CD14-positive monocyte (primary cell): ENCODE measurements at regions not wholly inside any gene's neighbourhood (a gene's known extent, or its start where the extent isn't known, plus 50 kb on each side); places are given as distances from the start of the nearest gene placed in this dataset.
A peak's percentile ranks its signal among the peaks of the same experiment; 100 is the strongest.

Experiments
- DNase-seq, 3 donors: peaks; one replicate each; pipeline ENCODE4 v3.0.0-alpha.2; 2011 to 2022
- H2AFZ ChIP-seq: 2 replicates; pipeline ENCODE4 v1.6.0; 2012; ENCODE audit warnings: mild to moderate bottlenecking, low read depth, low read length, inconsistent platforms; ENCODE audit not compliant: insufficient read depth, poor library complexity, severe bottlenecking
- H3K27ac ChIP-seq, 2 donors: 1 replicate in 1 of 2; 2 replicates in 1 of 2; pipeline ENCODE4 v1.5.1; 2012 to 2013; ENCODE audit warnings: low read length in 2 of 2, control low read depth in 1 of 2, inconsistent platforms in 1 of 2, low read depth in 1 of 2, mild to moderate bottlenecking in 1 of 2
- H3K27me3 ChIP-seq, 2 donors: one replicate each; pipeline versions ENCODE4 v1.6.0 to v1.6.1; 2011 to 2013; ENCODE audit warnings: low read length in 2 of 2; ENCODE audit not compliant: control insufficient read depth in 2 of 2, insufficient read depth in 2 of 2
- H3K36me3 ChIP-seq, 2 donors: replicated peaks in 1 of 2; 1 replicate in 1 of 2; 2 replicates in 1 of 2; pipeline versions ENCODE4 v1.5.1 to v1.6.1; 2012 to 2013; ENCODE audit warnings: low read length in 2 of 2, control low read depth in 1 of 2, inconsistent platforms in 1 of 2, mild to moderate bottlenecking in 1 of 2; ENCODE audit not compliant: insufficient read depth in 2 of 2, control insufficient read depth in 1 of 2
- H3K4me1 ChIP-seq, 2 donors: 1 replicate in 1 of 2; 2 replicates in 1 of 2; pipeline versions ENCODE4 v1.5.1 to v1.6.1; 2012 to 2013; ENCODE audit warnings: low read length in 2 of 2, control low read depth in 1 of 2, inconsistent platforms in 1 of 2, mild to moderate bottlenecking in 1 of 2, moderate library complexity in 1 of 2; ENCODE audit not compliant: insufficient read depth in 2 of 2, control insufficient read depth in 1 of 2
- H3K4me2 ChIP-seq: replicated peaks from 2 replicates; pipeline ENCODE3; 2012; ENCODE audit warnings: low read length, moderate library complexity, mild to moderate bottlenecking; ENCODE audit not compliant: poor library complexity, severe bottlenecking; ENCODE audit errors: extremely low read depth
- H3K4me3 ChIP-seq, 3 experiments: fragments of 200-600 bp in 1 of 3; sonication (generic) in 1 of 3; replicated peaks in 1 of 3; 1 replicate in 2 of 3; 2 replicates in 1 of 3; pipeline ENCODE4 v1.5.1; 2011 to 2013; ENCODE audit warnings: low read length in 3 of 3, mild to moderate bottlenecking in 3 of 3, control low read depth in 2 of 3, low read depth in 2 of 3, inconsistent platforms in 1 of 3, moderate library complexity in 1 of 3
- H3K79me2 ChIP-seq: 2 replicates; pipeline ENCODE4 v1.6.0; 2012; ENCODE audit warnings: mild to moderate bottlenecking, control low read depth, inconsistent platforms, low read length, moderate library complexity; ENCODE audit not compliant: insufficient read depth
- H3K9ac ChIP-seq: 2 replicates; pipeline ENCODE4 v1.6.0; 2017; ENCODE audit warnings: low read length, mild to moderate bottlenecking; ENCODE audit not compliant: insufficient read depth, poor library complexity, severe bottlenecking
- H3K9me3 ChIP-seq, 2 donors: replicated peaks in 1 of 2; 1 replicate in 1 of 2; 2 replicates in 1 of 2; pipeline versions ENCODE4 v1.5.1 to v1.6.1; 2012 to 2013; ENCODE audit warnings: low read length in 2 of 2, control low read depth in 1 of 2; ENCODE audit not compliant: control insufficient read depth in 1 of 2, insufficient read depth in 1 of 2
- H4K20me1 ChIP-seq: 2 replicates; pipeline ENCODE4 v1.6.0; 2012; ENCODE audit warnings: mild to moderate bottlenecking, low read length, control low read depth, moderate library complexity; ENCODE audit not compliant: insufficient read depth
- H3K27ac Mint-ChIP-seq, 7 donors: one replicate each; pipeline ENCODE4 v1.8.0; 2020; ENCODE audit warnings: mild to moderate bottlenecking in 7 of 7, mixed read lengths in 7 of 7, moderate library complexity in 6 of 7, inconsistent platforms in 2 of 7
- H3K27me3 Mint-ChIP-seq, 3 donors: one replicate each; pipeline ENCODE4 v1.8.0; 2021 to 2022; ENCODE audit warnings: low read depth in 3 of 3, mild to moderate bottlenecking in 3 of 3, mixed read lengths in 3 of 3, moderate library complexity in 3 of 3, inconsistent platforms in 1 of 3
- H3K36me3 Mint-ChIP-seq, 2 donors: one replicate each; pipeline ENCODE4 v1.8.0; 2020; ENCODE audit warnings: mixed read lengths in 2 of 2, inconsistent platforms in 1 of 2, mild to moderate bottlenecking in 1 of 2
- H3K4me1 Mint-ChIP-seq: one replicate; pipeline ENCODE4 v1.8.0; 2020; ENCODE audit warnings: mild to moderate bottlenecking, mixed read lengths
- H3K4me3 Mint-ChIP-seq, 2 donors: one replicate each; pipeline ENCODE4 v1.8.0; 2020; ENCODE audit warnings: mild to moderate bottlenecking in 2 of 2, mixed read lengths in 2 of 2, moderate library complexity in 1 of 2
- H3K9me3 Mint-ChIP-seq, 7 donors: one replicate each; pipeline ENCODE4 v1.8.0; 2020 to 2022; ENCODE audit warnings: mixed read lengths in 7 of 7, mild to moderate bottlenecking in 6 of 7, moderate library complexity in 6 of 7, inconsistent platforms in 2 of 7
- CTCF ChIP-seq: fragments of 200-600 bp; IDR thresholded peaks from one replicate; pipeline ENCODE4 v1.8.0; 2022; ENCODE audit warnings: antibody characterized with exemption, mild to moderate bottlenecking
- WGBS: methylation state at CpG from one replicate; pipeline ENCODE4 v1.1.5; 2013; ENCODE audit warnings: missing lambda C conversion rate; ENCODE audit not compliant: insufficient coverage; 5-methylcytosine and 5-hydroxymethylcytosine counted together
- intact Hi-C, 2 donors: fragments of 100-400 bp; cut with micrococcal nuclease; formaldehyde crosslinking; loops; one replicate each; pipeline versions ENCODE4 v1.15.0 to v1.15.1; 2023

- no peak for DNase-seq
- Histone ChIP-seq H3K9ac (no peak overlapping the region), H3K79me2 (no peaks in the 10 kb centered on the region), H3K9me3 (peaks cover 7 to 21% of the 10 kb centered on the region in 2 donors), H3K27me3 (no peaks in the 10 kb centered on the region), H3K4me1 (no peaks in the 10 kb centered on the region), H2AFZ (no peak overlapping the region), H3K36me3 (no peaks in the 10 kb centered on the region), H3K4me3 (no peak overlapping the region), H3K4me2 (no peak overlapping the region), H3K27ac (no peak overlapping the region), H4K20me1 (no peaks in the 10 kb centered on the region)
- TF ChIP-seq CTCF: no peak
- Mint-ChIP-seq H3K4me3 (no peak overlapping the region), H3K4me1 (no peaks in the 10 kb centered on the region), H3K27ac (peak overlapping the region in 1 of 7 donors; percentile 33), H3K36me3 (no peaks in the 10 kb centered on the region), H3K9me3 (peaks cover 0 to 17% (median 8%) of the 10 kb centered on the region in 7 donors), H3K27me3 (no peaks in the 10 kb centered on the region)
- intact Hi-C loops: no loop called here
- WGBS: 71% methylated on average over 2 of the region's 2 CpGs
Measured at GRCh38 chr7:46569133-46569465, 648.0 kb upstream of the IGFBP3 start.

- no peak overlapping the region for H3K4me3 ChIP-seq
- no peak overlapping the region for H3K4me2 ChIP-seq
- H3K9ac ChIP-seq: no peak overlapping the region
- H3K4me3 Mint-ChIP-seq: no peak overlapping the region
- no peak overlapping the region for H3K27ac Mint-ChIP-seq
- H3K27me3 ChIP-seq: no peaks in the 10 kb centered on the region
- no peak overlapping the region for H3K27ac ChIP-seq
- no peaks in the 10 kb centered on the region for H3K27me3 Mint-ChIP-seq
- H3K36me3 Mint-ChIP-seq: no peaks in the 10 kb centered on the region
- H3K36me3 ChIP-seq: no peaks in the 10 kb centered on the region
- H3K79me2 ChIP-seq: no peaks in the 10 kb centered on the region
- no peak overlapping the region for H2AFZ ChIP-seq
- H3K4me1 Mint-ChIP-seq: no peaks in the 10 kb centered on the region
- intact Hi-C loops: no loop called here
- TF ChIP-seq CTCF: no peak
- no peak for DNase-seq
- no peaks in the 10 kb centered on the region for H3K4me1 ChIP-seq
- H3K9me3 Mint-ChIP-seq: peaks cover 0 to 17% (median 8%) of the 10 kb centered on the region in 7 donors
- H4K20me1 ChIP-seq: no peaks in the 10 kb centered on the region
- 81% methylated on average over 8 of the region's 11 CpGs for WGBS
- peaks cover 4 to 21% of the 10 kb centered on the region in 2 donors for H3K9me3 ChIP-seq
Measured at GRCh38 chr7:46568420-46569132, 647.5 kb upstream of the IGFBP3 start.
